ENCODE measurements at regions not wholly inside any gene's neighbourhood (a gene's known extent, or its start where the extent isn't known, plus 50 kb on each side); places are given as distances from the start of the nearest gene placed in this dataset.

- TF ChIP-seq CTCF (IDR thresholded peaks at IDR 0.05; ENCODE audit: control extremely low read depth in 1 of 3, insufficient read depth in 1 of 3, low read depth in 1 of 3, low read length in 3 of 3) (no peak), ATF2 (IDR thresholded peaks at IDR 0.05; ENCODE audit: low read length) (no peak), POLR2A (IDR thresholded peaks at IDR 0.05; ENCODE audit: control extremely low read depth in 1 of 2, low read depth in 2 of 2, low read length in 2 of 2) (no peak), FOSL1 (IDR thresholded peaks at IDR 0.05; ENCODE audit: insufficient read depth, low read depth, low read length) (no peak), JUND (IDR thresholded peaks at IDR 0.05; ENCODE audit: low read length) (no peak), TAF7 (optimal IDR thresholded peaks at IDR 0.05; ENCODE audit: borderline replicate concordance, low read depth, low read length) (no peak)
These were observed 195.3 kb upstream of the TCF21 start (continued) for GRCh38 chr6:133693565-133693964.

Measured in H1 (cell line).